GM23338 (cell line): ENCODE measurements at regions not wholly inside any gene's neighbourhood (a gene's known extent, or its start where the extent isn't known, plus 50 kb on each side); places are given as distances from the start of the nearest gene placed in this dataset.

Source experiments
- ATAC-seq: fragments of 200-7000 bp; cut with Tn5 transposase; 3 replicates; pipeline ENCODE4 v1.9.1; 2020
- DNase-seq: peaks from one replicate; pipeline ENCODE4 v3.0.0-alpha.2; 2015; ENCODE audit warnings: low spot score
- H2AFZ ChIP-seq: fragments of 200-600 bp; sonication (generic); 2 replicates; pipeline ENCODE4 v1.8.0; 2016; ENCODE audit warnings: antibody characterized with exemption, mild to moderate bottlenecking, moderate library complexity
- H3F3A ChIP-seq: fragments of 200-600 bp; sonication (generic); replicated peaks from 2 replicates; pipeline ENCODE4 v1.8.0; 2017; ENCODE audit warnings: antibody characterized with exemption, mixed run types, low read depth
- H3K27ac ChIP-seq: fragments of 200-600 bp; sonication (generic); 2 replicates; pipeline ENCODE4 v1.6.1; 2016; ENCODE audit warnings: low read depth
- H3K27me3 ChIP-seq: fragments of 200-600 bp; sonication (generic); 2 replicates; pipeline ENCODE4 v1.8.0; 2016; ENCODE audit warnings: mild to moderate bottlenecking, mixed run types, moderate library complexity; ENCODE audit not compliant: insufficient read depth
- H3K36me3 ChIP-seq: fragments of 200-600 bp; sonication (generic); 2 replicates; pipeline ENCODE4 v1.8.0; 2016; ENCODE audit warnings: mild to moderate bottlenecking; ENCODE audit not compliant: insufficient read depth
- H3K4me1 ChIP-seq: fragments of 200-600 bp; sonication (generic); 2 replicates; pipeline ENCODE4 v1.8.0; 2016; ENCODE audit warnings: mild to moderate bottlenecking, moderate library complexity; ENCODE audit not compliant: insufficient read depth
- H3K4me2 ChIP-seq: fragments of 200-600 bp; sonication (generic); 2 replicates; pipeline ENCODE4 v1.7.1; 2017; ENCODE audit warnings: mixed run types
- H3K4me3 ChIP-seq: fragments of 200-600 bp; sonication (generic); 2 replicates; pipeline ENCODE4 v1.6.1; 2016; ENCODE audit warnings: mixed run types
- H3K79me2 ChIP-seq: fragments of 200-600 bp; sonication (generic); replicated peaks from 2 replicates; pipeline ENCODE4 v1.8.0; 2017; ENCODE audit warnings: mild to moderate bottlenecking; ENCODE audit not compliant: insufficient read depth
- H3K9me2 ChIP-seq: fragments of 200-600 bp; sonication (generic); 2 replicates; pipeline ENCODE4 v1.8.0; 2017; ENCODE audit not compliant: insufficient read depth
- H4K20me1 ChIP-seq: fragments of 200-600 bp; sonication (generic); replicated peaks from 2 replicates; pipeline ENCODE4 v1.8.0; 2017; ENCODE audit warnings: mild to moderate bottlenecking; ENCODE audit not compliant: insufficient read depth
- H3K27ac Mint-ChIP-seq: 2 replicates; pipeline ENCODE4 v1.8.0; 2020; ENCODE audit warnings: inconsistent platforms, mild to moderate bottlenecking, moderate library complexity, mixed read lengths
- H3K27me3 Mint-ChIP-seq: 3 replicates; pipeline ENCODE4 v1.8.0; 2022; ENCODE audit warnings: low read depth, mild to moderate bottlenecking, moderate library complexity, mixed read lengths, inconsistent platforms; ENCODE audit not compliant: insufficient read depth, poor library complexity
- H3K36me3 Mint-ChIP-seq: 3 replicates; pipeline ENCODE4 v1.8.0; 2021; ENCODE audit warnings: low read depth, mild to moderate bottlenecking, inconsistent platforms, moderate library complexity, mixed read lengths
- H3K4me1 Mint-ChIP-seq: 3 replicates; pipeline ENCODE4 v1.8.0; 2020; ENCODE audit warnings: mild to moderate bottlenecking, inconsistent platforms, mixed read lengths
- H3K4me3 Mint-ChIP-seq: 3 replicates; pipeline ENCODE4 v1.8.0; 2021; ENCODE audit warnings: moderate library complexity, mild to moderate bottlenecking, inconsistent platforms, mixed read lengths
- H3K9me3 Mint-ChIP-seq: 3 replicates; pipeline ENCODE4 v1.8.0; 2020; ENCODE audit warnings: moderate library complexity, mild to moderate bottlenecking, inconsistent platforms, mixed read lengths
- ETS1 ChIP-seq: IDR thresholded peaks from 2 replicates; pipeline ENCODE4 v1.6.1; 2016; ENCODE audit warnings: antibody characterized with exemption
- EZH2 ChIP-seq: fragments of 200-600 bp; sonication (generic); IDR thresholded peaks from one replicate; pipeline ENCODE4 v1.8.0; 2017; ENCODE audit warnings: antibody characterized with exemption, mild to moderate bottlenecking, low read depth; ENCODE audit not compliant: unreplicated experiment
- EZH2phosphoT487 ChIP-seq: fragments of 200-600 bp; sonication (generic); IDR thresholded peaks from one replicate; pipeline ENCODE4 v1.8.1; 2018; ENCODE audit warnings: antibody characterized with exemption; ENCODE audit not compliant: unreplicated experiment
- JUNB ChIP-seq: IDR thresholded peaks from one replicate; pipeline ENCODE4 v1.6.1; 2016; ENCODE audit warnings: antibody characterized with exemption; ENCODE audit not compliant: unreplicated experiment
- NANOG ChIP-seq: IDR thresholded peaks from 2 replicates; pipeline ENCODE4 v1.6.1; 2016; ENCODE audit warnings: antibody characterized with exemption, borderline replicate concordance
- POLR2AphosphoS5 ChIP-seq: IDR thresholded peaks from 2 replicates; pipeline ENCODE4 v1.6.1; 2016; ENCODE audit warnings: antibody characterized with exemption, low read depth
- ZNF114 ChIP-seq: fragments of 250-450 bp; sonication (Bioruptor Pico); IDR thresholded peaks from 2 replicates; pipeline ENCODE4 v1.5.0; 2020; ENCODE audit warnings: mild to moderate bottlenecking, moderate library complexity
- ZNF331 ChIP-seq: fragments of 250-450 bp; sonication (Bioruptor Pico); IDR thresholded peaks from 2 replicates; pipeline ENCODE4 v1.5.0; 2020; ENCODE audit warnings: low read depth, mild to moderate bottlenecking, moderate library complexity
- TF ChIP-seq, protein P1 (sequence below): fragments of 250-450 bp; sonication (Bioruptor Pico); IDR thresholded peaks from 2 replicates; pipeline ENCODE4 v1.5.0; 2020; ENCODE audit warnings: mild to moderate bottlenecking, moderate library complexity

GRCh38 chr18:78624646-78625279 is 354.9 kb upstream of the SALL3 start (continued):
- TF ChIP-seq NANOG: no peak
- TF ChIP-seq, protein P1, sequence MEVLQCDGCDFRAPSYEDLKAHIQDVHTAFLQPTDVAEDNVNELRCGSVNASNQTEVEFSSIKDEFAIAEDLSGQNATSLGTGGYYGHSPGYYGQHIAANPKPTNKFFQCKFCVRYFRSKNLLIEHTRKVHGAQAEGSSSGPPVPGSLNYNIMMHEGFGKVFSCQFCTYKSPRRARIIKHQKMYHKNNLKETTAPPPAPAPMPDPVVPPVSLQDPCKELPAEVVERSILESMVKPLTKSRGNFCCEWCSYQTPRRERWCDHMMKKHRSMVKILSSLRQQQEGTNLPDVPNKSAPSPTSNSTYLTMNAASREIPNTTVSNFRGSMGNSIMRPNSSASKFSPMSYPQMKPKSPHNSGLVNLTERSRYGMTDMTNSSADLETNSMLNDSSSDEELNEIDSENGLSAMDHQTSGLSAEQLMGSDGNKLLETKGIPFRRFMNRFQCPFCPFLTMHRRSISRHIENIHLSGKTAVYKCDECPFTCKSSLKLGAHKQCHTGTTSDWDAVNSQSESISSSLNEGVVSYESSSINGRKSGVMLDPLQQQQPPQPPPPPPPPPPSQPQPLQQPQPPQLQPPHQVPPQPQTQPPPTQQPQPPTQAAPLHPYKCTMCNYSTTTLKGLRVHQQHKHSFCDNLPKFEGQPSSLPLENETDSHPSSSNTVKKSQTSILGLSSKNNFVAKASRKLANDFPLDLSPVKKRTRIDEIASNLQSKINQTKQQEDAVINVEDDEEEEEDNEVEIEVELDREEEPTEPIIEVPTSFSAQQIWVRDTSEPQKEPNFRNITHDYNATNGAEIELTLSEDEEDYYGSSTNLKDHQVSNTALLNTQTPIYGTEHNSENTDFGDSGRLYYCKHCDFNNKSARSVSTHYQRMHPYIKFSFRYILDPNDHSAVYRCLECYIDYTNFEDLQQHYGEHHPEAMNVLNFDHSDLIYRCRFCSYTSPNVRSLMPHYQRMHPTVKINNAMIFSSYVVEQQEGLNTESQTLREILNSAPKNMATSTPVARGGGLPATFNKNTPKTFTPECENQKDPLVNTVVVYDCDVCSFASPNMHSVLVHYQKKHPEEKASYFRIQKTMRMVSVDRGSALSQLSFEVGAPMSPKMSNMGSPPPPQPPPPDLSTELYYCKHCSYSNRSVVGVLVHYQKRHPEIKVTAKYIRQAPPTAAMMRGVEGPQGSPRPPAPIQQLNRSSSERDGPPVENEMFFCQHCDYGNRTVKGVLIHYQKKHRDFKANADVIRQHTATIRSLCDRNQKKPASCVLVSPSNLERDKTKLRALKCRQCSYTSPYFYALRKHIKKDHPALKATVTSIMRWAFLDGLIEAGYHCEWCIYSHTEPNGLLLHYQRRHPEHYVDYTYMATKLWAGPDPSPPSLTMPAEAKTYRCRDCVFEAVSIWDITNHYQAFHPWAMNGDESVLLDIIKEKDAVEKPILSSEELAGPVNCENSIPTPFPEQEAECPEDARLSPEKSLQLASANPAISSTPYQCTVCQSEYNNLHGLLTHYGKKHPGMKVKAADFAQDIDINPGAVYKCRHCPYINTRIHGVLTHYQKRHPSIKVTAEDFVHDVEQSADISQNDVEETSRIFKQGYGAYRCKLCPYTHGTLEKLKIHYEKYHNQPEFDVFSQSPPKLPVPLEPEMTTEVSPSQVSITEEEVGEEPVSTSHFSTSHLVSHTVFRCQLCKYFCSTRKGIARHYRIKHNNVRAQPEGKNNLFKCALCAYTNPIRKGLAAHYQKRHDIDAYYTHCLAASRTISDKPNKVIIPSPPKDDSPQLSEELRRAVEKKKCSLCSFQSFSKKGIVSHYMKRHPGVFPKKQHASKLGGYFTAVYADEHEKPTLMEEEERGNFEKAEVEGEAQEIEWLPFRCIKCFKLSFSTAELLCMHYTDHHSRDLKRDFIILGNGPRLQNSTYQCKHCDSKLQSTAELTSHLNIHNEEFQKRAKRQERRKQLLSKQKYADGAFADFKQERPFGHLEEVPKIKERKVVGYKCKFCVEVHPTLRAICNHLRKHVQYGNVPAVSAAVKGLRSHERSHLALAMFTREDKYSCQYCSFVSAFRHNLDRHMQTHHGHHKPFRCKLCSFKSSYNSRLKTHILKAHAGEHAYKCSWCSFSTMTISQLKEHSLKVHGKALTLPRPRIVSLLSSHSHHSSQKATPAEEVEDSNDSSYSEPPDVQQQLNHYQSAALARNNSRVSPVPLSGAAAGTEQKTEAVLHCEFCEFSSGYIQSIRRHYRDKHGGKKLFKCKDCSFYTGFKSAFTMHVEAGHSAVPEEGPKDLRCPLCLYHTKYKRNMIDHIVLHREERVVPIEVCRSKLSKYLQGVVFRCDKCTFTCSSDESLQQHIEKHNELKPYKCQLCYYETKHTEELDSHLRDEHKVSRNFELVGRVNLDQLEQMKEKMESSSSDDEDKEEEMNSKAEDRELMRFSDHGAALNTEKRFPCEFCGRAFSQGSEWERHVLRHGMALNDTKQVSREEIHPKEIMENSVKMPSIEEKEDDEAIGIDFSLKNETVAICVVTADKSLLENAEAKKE (CRISPR knock-in tag): no peak

DNA sequence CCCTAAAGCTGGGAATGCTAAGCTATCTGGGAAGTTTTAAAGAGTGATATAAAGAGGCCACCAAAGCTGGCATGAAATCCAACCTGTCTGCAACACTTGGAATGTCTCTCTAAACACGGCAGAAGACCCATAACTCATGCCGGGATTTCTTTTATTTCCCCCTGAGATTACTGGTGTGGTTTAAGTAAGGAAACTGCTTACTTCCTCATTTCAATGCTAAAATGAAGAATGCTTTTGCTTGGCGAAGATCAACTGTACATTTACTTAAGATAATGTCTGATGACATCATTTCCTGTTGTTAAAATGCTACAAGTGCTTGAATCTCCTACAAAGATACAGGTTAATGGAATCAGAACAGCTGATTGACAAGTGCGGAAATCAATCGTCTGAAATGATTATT is 353.8 kb upstream of the SALL3 start:
- Mint-ChIP-seq H3K9me3 (peaks cover 97% of the 10 kb centered on the region), H3K4me3 (no peak overlapping the region), H3K36me3 (peaks cover 30% of the 10 kb centered on the region), H3K27ac (no peak overlapping the region), H3K4me1 (no peaks in the 10 kb centered on the region), H3K27me3 (peaks cover 3% of the 10 kb centered on the region)
- H2AFZ ChIP-seq: no peak overlapping the region
- H3K9me2 ChIP-seq: no peaks in the 10 kb centered on the region
- no peak for ATAC-seq
- H3K79me2 ChIP-seq: no peaks in the 10 kb centered on the region
- H3K4me1 ChIP-seq: no peaks in the 10 kb centered on the region
- no peaks in the 10 kb centered on the region for H3F3A ChIP-seq
- H3K4me2 ChIP-seq: no peak overlapping the region
- H3K27ac ChIP-seq: no peak overlapping the region
- no peaks in the 10 kb centered on the region for H3K27me3 ChIP-seq
- H3K4me3 ChIP-seq: no peak overlapping the region
- no peaks in the 10 kb centered on the region for H3K36me3 ChIP-seq
- no peak for DNase-seq
- no peaks in the 10 kb centered on the region for H4K20me1 ChIP-seq
- TF ChIP-seq EZH2phosphoT487 (no peak), ZNF331 (CRISPR knock-in tag) (no peak), JUNB (no peak), ZNF114 (CRISPR knock-in tag) (no peak), ETS1 (no peak), POLR2AphosphoS5 (no peak), NANOG (no peak), EZH2 (no peak)
- TF ChIP-seq, protein P1 (CRISPR knock-in tag): no peak
